HG03571 (cell line): ENCODE measurements at regions not wholly inside any gene's neighbourhood (a gene's known extent, or its start where the extent isn't known, plus 50 kb on each side); places are given as distances from the start of the nearest gene placed in this dataset.
"Not testable (repeated sequence)": the region's sequence is repeated elsewhere in the genome, so short reads cannot be mapped to it uniquely, and the experiment has no call there.

Experiments
- ATAC-seq: cut with Tn5 transposase; IDR thresholded peaks from one replicate; pipeline ENCODE4 v1.9.1; 2021; ENCODE audit not compliant: unreplicated experiment

DNA sequence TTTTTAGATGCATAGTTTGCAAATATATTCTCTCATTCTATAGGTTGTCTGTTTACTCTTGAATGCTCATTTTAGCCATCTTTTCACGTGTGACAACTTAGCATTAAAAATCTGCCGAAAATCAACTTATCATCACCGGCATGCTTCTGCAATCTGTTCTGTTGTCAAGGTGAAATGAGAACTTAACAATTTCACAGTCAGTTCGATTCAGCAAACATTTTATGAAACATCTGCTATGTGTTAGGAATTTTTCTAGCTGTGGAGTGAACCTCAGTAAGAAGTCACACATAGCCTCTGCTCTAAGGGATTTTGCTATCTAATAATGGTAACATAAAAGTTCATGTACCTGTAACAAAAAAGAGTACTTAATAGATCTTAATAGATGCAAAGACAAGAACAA, 256.1 kb downstream of the ZWINT start:
- ATAC-seq: no peak

DNA sequence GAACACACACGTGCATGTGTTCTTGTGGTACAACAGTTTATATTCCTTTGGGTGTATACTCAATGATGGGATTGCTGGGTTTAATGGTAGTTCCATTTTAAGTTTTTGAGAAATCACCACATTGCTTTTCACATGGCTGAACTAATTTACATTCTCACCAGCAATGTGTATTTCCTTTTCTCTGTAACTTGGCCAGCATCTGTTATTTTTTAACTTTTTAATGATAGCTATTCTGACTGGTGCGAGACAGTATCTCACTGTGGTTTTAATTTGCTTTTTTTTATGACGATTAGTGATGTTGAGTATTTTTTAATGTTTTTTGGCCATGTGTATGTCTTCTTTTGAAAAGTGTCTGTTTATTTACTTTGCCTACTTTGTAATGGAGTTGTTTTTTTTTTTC, 256.6 kb downstream of the ZWINT start:
- ATAC-seq: no peak

DNA sequence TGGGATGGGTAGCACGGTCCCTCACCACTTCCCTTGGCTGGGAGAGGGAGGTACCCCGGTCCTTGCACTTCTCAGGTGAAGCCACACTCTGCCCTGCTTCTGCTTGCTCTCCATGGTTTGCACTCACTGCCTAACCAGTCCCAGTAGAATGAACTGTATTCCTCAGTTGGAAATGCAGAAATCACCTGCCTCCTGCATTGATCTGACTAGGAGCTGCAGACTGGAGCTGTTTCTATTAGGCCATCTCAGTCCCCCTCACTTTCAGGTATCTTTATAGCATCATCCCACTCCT, 264.9 kb downstream of the ZWINT start:
- no peak for ATAC-seq

DNA sequence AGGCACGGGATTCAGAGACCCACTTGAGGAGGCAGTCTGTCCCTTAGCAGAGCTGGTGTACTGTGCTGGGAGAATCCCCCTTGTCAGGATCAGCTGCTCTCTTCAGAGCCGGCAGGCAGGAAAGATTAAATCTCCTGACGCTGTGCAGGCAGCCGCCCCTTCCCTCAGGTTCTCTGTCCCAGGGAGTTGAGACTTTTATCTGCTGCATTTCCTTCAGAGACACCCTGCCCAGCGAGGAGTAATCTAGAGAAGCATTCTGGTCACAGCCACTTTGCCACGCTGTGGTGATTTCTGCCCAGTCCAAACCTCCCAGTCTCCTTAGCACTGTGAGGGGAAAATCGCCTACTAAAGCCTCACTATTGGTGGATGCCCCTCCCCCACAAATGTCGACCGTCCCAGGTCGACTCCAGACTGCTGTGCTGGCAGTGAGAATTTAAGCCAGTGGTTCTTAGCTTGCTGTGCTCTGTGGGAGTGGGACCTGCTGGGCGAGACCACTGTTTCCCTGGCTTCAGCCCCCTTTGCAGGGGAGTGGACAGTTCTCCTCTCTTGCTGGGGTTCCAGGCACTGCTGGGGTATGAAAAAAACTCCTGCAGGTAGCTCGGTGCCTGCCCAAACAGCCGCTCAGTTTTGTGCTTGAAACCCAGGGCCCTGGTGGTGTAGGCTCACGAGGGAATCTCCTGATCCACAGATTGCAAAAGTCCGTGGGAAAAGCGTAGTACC, 265.4 kb downstream of the ZWINT start:
- ATAC-seq: no peak

DNA sequence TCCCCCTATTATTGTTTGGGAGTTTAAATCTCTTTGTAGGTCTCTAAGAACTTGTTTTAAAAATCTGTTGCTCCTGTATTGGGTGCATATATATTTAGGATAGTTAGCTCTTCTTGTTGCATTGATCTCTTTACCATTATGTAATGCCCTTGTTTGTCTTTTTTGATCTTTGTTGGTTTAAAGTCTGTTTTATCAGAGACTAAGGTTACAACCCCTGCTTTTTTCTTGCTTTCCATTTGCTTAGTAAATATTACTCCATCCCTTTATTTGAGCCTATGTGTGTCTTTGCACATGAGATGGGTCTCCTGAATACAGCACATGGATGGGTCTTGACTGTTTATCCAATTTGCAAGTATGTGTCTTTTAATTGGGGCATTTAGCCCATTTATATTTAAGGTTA, 267.4 kb downstream of the ZWINT start:
- ATAC-seq: not testable (repeated sequence)

DNA sequence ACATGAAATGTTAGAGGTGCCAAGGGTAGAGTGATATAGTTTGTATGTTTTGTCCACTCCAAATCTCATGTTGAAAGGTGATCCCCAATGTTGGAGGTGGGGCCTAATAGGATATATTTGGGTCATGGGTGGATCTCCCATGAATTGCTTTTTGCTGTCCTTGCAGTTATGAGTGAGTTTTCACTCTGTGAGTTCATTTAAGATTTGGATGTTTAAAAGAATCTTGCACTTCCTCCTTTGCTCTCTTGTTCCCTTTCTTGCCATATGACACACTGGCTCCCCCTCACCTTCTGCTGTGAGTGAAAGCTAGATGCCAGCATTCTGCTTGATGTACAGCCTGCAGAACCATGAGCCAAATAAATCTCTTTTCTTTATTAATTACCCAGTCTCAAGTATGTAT, 269.2 kb downstream of the ZWINT start:
- ATAC-seq: no peak

DNA sequence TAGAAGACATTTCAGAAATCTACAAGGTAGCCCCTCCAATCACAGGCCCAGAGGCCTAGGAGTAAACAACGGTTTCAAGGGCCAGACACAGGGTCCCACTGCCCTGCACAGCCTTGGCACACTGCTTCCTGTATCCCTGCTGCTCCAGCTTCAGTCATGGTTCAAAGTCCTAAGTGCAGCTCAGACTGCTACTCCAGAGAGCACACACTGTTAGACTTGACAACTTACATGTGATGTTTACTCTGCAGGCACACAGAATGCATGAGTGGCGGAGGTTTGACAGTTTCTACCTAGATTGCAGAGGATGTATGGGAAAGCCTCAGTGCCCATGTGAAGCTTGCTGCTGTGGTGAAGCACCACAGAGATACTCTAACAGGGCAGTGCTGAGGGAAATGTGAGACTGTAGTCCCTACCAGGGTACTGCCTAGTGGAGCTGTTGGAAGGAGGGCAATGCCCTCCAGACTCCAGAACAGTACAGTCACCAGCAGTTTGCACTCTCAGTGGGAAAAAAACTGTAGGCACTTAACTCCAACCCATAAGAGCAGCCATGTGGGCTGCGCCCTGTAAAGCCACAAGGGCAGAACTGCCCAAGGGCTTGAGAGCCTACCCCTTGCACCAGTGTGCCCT, 270.0 kb downstream of the ZWINT start:
- ATAC-seq: no peak

DNA sequence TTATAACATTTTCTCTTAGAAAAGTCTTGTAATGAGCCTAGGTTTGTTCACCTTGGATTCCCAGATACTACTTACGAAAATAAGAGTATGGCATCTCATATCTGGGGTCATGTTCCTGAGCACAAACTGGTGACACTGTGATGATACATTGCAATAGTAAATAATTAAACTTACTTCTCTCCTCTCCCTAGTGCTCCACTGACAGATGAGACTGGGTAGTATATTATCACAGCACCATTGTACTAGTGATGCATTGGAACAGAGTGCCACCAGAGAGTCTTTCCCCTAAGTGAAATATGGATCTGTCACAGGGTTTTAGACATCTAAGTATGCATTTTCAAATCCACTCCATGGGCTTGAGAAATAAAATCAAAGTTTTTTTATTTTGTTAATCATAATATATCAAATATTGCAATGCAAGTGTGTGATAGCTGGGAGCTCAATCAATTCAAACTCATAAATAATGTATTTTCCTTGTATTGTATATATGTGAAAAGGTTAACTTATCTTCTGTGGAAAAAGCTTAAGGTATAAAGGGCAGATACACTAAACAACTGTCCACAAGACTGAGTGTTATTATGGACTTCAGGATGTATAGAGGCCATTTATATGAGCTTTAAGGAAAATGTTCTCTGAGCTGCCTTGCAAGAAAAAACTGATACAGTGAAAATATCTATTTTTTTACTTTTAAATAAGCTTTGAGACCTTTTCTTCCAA, 275.5 kb downstream of the ZWINT start:
- ATAC-seq: no peak

DNA sequence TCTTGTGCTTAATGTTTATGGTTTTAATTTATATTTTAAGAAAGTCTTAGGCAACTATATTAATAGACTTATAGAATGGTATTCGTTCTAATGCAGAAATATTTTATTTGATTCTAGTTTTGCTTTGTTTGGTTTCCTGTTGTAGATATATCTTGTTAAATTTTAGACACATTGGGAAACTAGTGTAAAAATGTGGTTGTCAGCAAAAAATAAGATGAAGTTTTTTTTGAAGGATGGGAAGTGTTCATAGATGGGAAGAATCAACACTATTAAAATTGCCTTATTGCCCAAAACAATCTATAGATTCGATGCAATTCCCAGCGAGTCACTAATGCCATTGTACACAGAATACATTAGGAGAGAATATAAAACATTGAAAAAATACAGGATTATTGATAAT, 278.9 kb downstream of the ZWINT start:
- ATAC-seq: no peak

DNA sequence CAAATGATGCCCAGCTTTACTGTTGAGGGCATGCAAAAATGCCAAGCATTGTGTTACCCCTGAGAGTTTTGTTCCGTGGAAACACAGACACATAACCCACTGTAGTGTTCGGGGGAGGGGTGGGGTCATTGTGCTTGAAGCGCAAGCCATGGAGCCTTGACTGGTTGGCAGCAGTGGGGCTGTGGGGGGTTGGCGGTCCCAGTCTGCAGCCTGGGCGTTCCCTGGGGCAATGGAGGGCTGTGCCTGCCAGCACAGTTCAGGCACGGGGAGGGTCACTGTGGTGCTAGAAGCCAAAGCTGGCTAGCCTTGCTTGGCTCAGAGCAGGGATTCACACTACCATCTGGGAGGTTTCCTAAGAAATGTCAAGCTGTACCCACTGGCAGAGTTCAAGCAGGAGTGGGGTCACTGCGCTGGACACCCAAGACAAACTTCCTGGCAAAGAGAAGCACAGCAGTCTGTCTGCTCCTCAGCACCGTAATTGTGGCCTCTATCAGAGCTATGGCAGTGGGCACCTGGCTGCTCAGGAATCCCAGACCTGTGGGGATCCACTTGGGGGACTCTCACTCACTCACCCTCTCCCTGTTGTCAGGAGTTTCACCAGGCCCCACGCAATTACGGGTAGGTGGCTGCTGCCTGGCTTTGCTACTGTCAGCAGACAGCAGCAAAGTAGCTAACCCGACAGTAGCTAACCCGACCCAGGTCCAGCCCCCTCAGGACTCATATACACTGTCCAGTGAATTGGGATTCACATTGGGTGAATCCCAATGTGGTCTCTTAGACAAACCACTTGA, 292.4 kb downstream of the ZWINT start:
- ATAC-seq: no peak

DNA sequence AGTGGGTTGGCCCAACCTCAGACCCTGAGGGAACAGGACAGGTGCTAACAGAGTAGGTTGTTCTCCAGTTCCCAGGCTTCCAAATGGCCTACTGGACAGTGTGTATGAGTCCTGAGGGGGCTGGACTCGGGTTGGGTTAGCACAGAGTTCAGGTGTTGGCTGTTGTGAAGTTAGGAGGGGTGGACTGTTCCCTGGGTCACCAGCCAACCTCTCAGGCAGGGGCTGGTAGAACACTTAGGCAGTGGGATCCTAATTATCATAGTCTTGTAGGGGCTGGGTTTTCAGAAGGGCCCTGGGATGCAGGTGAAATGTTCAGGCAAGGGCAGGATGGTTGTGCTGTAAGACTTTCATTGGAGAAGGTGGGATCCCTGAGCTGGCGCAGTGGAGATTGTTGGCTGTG, 293.0 kb downstream of the ZWINT start:
- ATAC-seq: no peak

DNA sequence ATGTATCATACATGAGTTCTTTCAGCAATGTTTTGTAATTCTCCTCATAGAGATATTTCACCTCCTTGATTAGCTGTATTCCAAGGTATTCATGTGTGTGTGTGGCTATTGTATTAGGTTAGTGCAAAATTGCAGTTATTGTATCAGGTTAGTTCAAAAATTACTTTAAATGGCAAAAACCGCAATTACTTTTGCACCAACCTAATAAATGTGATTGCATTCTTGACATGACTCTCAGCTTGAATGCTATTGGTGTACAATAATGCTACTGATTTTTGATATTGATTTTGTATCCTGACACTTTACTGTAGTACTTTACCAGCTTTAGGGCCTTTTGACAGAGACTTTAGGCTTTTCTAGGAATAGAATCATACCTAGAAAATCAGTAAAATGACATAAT, 297.4 kb downstream of the ZWINT start:
- no peak for ATAC-seq

DNA sequence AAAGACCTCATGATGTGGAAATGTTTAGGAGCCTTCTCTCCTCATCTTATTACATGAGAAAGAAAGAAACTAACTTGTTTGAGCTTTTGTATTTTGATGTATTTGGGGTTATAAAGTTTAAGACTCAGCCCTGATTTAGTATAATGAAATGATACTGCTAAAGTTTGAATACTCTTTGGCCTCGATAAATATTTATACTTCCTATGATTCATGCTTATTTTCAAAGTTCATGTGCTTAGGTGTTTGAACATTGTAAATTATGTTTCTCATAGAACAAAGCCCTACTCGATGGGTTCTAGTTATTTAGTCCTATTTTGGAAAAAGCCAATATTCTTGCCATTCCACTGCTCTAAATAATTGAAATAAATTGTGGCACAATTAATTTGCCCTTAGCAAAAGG, 303.2 kb downstream of the ZWINT start:
- no peak for ATAC-seq

DNA sequence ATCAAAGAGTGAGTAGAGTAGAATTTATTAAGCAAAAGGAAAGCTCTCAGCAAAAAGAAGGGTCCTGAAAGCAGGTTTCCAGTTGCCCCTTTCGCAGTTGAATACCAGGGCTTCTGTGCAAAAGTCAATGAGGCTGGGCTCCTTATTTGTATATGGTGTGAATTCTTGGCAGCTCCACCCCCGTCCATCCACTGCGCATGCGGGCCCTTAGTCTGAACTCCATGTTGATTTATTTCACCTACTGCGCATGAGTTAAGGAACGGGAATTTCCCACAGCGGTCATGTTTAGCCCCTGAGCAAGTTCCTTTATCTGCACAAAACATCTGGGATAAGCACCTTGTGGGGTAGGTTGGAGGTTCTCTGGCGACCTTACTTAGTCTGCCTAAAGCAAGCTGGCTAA, 325.6 kb downstream of the ZWINT start:
- ATAC-seq: no peak

DNA sequence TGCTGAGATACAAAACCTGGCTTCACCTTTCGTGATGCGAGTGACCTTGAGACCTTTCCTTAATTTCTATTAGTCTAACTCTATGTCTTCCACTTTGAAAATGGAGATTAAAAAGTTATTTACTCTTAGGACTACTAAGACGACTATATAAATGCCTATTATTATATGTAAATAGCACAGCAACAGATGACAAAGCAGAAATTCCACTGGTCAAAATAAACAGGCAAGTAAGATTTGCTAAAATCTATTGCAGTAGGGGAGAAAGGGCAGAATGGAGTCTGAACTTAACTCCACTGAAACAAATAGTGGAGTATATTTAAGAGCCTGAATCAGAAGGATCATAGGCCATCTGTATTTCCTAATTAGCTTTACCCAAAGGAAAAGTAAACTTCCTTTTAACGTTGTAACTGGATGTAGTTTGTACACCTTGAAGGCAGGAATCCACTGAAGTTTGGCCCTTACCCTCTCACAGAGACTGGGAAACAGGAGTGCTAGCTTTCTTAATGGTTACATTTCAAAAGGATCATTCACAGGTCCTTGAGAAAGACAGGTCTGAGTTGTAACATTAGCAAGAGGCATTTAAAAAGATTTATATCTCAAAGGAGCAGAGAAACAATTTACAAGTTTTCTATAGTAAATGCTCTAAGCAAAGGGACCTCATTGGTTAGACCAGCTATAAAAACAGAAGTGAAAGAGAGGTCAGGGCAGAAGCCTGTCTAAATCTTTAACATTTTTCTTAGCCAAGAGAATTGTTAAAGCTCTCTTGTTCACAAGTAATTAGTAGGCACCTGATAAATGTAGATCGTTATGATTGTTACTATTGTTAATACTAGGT, 332.5 kb downstream of the ZWINT start:
- no peak for ATAC-seq

DNA sequence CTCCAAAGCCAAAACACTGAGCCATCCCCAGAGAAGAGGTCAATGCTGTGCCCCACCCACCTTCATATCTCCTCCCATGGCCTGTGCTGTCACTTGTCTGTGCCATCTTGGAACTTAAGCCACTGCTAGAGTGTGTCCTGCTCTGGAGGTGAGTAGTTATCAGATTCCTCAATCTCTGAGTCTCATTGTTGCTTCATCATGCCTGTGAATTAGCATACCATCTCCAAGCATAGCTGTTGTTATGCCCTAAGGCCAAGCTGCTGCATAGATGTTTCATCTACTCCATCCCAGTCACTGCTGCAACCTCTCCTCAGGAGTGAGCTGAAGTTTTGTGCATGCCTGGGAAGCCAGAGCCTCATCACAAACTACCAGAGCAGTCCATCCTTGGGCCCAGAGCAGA, 349.0 kb downstream of the ZWINT start:
- no peak for ATAC-seq

DNA sequence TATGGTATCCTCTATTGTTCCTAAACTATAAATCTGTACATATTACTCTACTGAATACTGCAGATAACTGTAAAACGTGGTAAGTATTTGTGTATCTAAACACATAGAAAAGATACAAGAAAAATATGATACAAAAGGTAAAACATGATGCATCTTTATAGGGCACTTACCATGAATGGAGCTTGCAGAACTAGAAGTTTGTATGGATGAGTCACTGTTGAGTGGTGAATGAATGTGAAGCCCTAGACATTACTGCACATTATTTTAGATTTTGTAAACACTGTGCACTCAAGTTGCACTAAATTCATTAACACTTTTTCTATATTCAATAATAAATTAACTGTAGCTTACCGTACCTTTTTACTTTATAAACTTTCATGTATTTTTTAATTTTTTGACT, 357.5 kb downstream of the ZWINT start:
- ATAC-seq: no peak

DNA sequence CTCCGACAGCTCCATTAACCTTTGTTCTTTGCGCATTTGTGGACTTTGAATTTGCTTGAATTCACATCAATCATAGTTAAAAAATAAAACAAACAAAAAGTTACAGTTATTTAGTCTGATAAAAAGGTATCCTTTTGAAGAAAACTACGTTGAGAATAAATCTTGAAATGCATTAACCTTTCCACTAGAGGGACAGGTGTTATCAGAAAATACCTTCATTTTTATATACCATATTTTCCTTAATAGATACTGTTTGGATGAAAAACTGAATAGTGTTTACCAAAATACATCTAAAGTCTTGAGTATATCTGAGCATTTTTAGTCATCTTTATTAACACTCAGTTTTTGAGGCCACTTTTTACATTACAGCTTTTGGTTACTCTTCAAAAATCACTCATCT, 371.9 kb downstream of the ZWINT start:
- no peak for ATAC-seq

DNA sequence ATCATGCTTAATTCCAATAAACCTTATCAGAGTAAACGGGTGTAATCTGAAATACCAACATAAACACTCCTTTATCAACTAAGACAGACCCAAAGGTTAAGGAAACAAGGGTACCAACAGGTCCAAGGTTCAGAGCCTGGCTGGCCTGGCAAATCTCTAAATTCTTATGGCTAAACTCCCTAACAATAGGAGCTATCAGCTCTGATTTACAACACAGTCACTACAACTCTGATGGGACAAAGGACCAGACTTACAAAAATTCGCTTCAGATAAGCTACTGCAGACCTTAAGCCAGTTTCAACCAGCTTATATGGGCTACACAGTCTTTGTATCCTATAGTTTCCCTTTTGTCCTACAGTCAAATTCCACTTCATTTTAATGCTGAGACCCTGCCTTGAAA, 381.9 kb downstream of the ZWINT start:
- ATAC-seq: no peak

DNA sequence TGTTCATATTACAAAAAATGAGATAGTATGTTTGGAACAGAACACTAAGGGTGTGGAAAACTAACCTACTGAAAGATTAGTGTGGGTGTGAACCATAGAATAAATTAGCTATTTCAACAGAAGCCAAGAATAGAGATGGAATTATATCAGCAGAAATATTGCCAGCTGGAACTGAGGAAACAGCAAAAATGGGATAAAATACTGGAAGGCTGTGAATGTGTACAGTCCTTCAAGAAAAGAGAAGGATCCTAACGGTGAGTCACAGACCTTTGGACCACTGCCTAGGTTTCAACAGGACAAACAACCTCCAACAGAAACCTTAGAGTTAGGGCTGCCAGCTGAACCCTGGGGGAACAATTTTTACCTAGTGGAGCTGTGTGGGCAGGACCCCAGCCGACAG, 395.0 kb downstream of the ZWINT start:
- ATAC-seq: no peak

DNA sequence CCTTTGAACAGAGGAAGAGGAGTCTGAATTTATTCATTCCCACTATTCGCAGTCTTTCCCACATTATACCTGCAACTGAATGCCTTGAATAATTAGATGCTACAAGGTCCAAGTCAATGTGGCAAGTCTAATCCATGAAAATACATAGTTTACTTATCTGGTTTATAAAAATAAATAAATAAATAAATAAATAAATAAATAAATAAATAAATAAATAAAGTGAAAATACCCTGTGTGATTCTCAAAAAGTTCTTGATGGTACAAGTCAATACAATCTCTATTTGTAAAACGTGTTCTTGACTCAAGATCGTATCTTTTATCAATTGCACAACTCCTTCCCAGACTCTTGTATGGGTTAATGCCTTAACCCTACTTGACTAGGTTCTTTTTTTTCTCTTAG, 417.7 kb downstream of the ZWINT start:
- no peak for ATAC-seq
